A673 (cell line): ENCODE measurements at regions not wholly inside any gene's neighbourhood (a gene's known extent, or its start where the extent isn't known, plus 50 kb on each side); places are given as distances from the start of the nearest gene placed in this dataset.

Source experiments
- EZH2 ChIP-seq: fragments of 200-600 bp; sonication (generic); IDR thresholded peaks from 2 replicates; pipeline ENCODE4 v1.6.1; 2017; ENCODE audit warnings: borderline replicate concordance, low read depth, mild to moderate bottlenecking, mixed read lengths, antibody characterized with exemption, low read length; ENCODE audit not compliant: poor library complexity, severe bottlenecking
- TF ChIP-seq, protein P1 (sequence below): fragments of 300-800, 200-600 bp; sonication (generic); conservative IDR thresholded peaks from 2 replicates; pipeline ENCODE4 v1.5.1; 2017; ENCODE audit warnings: low read depth, mild to moderate bottlenecking, antibody characterized with exemption, low read length, moderate library complexity, mixed read lengths

DNA sequence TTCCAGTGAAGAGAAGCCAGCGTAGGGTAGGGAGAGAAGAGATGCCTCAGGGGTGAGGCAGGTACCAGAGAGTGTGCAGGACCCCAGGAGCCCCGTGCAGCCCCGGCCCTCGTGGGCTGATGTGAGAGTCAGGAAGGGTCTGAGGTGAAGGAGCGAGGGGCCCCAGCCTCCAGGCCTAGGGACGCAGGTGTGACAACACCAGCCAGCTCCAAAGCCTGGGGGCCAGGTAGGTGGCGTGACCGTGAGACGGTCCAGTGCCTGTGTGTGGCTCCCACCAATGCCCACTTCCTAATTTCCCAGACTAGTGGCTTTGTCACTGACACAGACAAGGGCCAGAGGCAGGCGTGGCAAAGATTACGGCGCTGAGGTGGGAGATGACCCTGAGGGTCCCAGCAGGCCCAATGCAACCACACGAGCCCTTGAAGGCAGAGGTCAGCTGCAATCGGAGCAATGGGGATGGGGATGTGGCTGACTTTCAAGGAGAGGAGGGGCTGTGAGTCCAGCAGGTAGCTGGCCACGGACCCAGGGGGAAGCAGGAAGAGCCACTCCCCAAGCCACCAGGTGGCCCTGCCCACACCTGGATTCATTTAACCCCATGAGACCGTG, 86.0 kb upstream of the SNTG2 start:
- TF ChIP-seq EZH2, result no peak
- TF ChIP-seq, protein P1, sequence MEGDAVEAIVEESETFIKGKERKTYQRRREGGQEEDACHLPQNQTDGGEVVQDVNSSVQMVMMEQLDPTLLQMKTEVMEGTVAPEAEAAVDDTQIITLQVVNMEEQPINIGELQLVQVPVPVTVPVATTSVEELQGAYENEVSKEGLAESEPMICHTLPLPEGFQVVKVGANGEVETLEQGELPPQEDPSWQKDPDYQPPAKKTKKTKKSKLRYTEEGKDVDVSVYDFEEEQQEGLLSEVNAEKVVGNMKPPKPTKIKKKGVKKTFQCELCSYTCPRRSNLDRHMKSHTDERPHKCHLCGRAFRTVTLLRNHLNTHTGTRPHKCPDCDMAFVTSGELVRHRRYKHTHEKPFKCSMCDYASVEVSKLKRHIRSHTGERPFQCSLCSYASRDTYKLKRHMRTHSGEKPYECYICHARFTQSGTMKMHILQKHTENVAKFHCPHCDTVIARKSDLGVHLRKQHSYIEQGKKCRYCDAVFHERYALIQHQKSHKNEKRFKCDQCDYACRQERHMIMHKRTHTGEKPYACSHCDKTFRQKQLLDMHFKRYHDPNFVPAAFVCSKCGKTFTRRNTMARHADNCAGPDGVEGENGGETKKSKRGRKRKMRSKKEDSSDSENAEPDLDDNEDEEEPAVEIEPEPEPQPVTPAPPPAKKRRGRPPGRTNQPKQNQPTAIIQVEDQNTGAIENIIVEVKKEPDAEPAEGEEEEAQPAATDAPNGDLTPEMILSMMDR, result no peak
